ENCODE measurements at regions not wholly inside any gene's neighbourhood (a gene's known extent, or its start where the extent isn't known, plus 50 kb on each side); places are given as distances from the start of the nearest gene placed in this dataset.

DNA sequence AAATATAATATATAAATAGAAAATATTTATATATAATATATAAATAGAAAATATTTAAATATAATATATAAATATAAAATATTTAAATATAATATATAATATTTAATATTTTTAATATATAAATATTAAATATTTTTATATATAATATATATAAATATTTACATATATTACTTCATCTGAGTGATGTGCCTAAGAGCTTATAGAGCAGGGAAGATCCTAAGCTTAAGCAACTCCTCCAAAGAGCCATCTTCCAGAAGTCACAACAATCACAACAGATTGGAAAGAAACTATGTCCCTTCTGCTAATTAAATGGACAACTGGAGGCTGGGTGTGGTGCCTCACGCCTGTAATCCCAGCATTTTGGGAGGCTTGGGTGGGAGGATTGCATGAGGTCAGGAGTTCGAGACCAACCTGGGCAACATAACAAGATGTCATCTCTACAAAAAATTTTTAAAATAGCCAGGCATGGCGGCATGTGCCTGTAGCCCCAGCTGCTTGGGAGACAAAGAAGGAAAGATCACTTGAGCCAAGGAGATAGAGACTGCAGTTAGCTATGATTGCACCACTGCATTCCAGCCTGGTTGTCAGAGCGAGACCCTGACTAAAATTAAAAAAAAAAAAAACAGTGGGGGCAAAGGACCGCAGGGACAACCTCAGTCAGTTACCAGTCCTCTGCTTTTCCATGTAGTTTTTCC, 198.7 kb downstream of the SKIDA1 start:
- H3K4me3 ChIP-seq: no peak overlapping the region
- no peaks in the 10 kb centered on the region for H3K9me3 ChIP-seq
- H3K27me3 ChIP-seq: no peaks in the 10 kb centered on the region
- DNase-seq: no peak
- WGBS, 5 donors: 80 to 91% (median 85%) methylated on average over 5 of the region's 5 CpGs
- intact Hi-C loops (cut with DNase I; ENCODE audit: low total_unique reads): no loop called here
- peaks cover 0 to 6% (median 4%) of the 10 kb centered on the region in 4 donors for H3K4me1 ChIP-seq
- TF ChIP-seq POLR2A (IDR thresholded peaks at IDR 0.05): no peak
- TF ChIP-seq EP300 (IDR thresholded peaks at IDR 0.05): no peak
- TF ChIP-seq, protein P1, sequence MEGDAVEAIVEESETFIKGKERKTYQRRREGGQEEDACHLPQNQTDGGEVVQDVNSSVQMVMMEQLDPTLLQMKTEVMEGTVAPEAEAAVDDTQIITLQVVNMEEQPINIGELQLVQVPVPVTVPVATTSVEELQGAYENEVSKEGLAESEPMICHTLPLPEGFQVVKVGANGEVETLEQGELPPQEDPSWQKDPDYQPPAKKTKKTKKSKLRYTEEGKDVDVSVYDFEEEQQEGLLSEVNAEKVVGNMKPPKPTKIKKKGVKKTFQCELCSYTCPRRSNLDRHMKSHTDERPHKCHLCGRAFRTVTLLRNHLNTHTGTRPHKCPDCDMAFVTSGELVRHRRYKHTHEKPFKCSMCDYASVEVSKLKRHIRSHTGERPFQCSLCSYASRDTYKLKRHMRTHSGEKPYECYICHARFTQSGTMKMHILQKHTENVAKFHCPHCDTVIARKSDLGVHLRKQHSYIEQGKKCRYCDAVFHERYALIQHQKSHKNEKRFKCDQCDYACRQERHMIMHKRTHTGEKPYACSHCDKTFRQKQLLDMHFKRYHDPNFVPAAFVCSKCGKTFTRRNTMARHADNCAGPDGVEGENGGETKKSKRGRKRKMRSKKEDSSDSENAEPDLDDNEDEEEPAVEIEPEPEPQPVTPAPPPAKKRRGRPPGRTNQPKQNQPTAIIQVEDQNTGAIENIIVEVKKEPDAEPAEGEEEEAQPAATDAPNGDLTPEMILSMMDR (IDR thresholded peaks at IDR 0.05): no peak
- TF ChIP-seq POLR2AphosphoS5 (IDR thresholded peaks at IDR 0.05): no peak
- no peak overlapping the region for H3K27ac ChIP-seq
- no peaks in the 10 kb centered on the region for H3K36me3 ChIP-seq

- H3K36me3 ChIP-seq: no peaks in the 10 kb centered on the region
- H3K27me3 ChIP-seq: no peaks in the 10 kb centered on the region
- TF ChIP-seq EP300 (IDR thresholded peaks at IDR 0.05): no peak
- no peak for TF ChIP-seq POLR2A (IDR thresholded peaks at IDR 0.05)
- TF ChIP-seq, protein P1 (IDR thresholded peaks at IDR 0.05): no peak
- H3K9me3 ChIP-seq: peaks cover 0 to 4% (median 0%) of the 10 kb centered on the region in 4 donors
- peak in 1 of 2 donors; percentile 37 for DNase-seq
- no peak overlapping the region for H3K4me3 ChIP-seq
- whole genome bisulfite sequencing, 5 donors: 75 to 80% (median 77%) methylated on average over 15 of the region's 15 CpGs
- intact Hi-C loops (cut with DNase I; ENCODE audit: low total_unique reads): no loop called here
- no peak overlapping the region for H3K27ac ChIP-seq
- peaks cover 0 to 23% (median 11%) of the 10 kb centered on the region in 4 donors for H3K4me1 ChIP-seq
Measured at GRCh38 chr10:21318540-21319167, 206.8 kb downstream of the SKIDA1 start.

GRCh38 chr10:21317902-21318301, 207.6 kb downstream of the SKIDA1 start:
- Histone ChIP-seq H3K27ac (no peak overlapping the region), H3K4me3 (no peak overlapping the region), H3K36me3 (no peaks in the 10 kb centered on the region), H3K27me3 (no peaks in the 10 kb centered on the region), H3K9me3 (peaks cover 0 to 4% (median 0%) of the 10 kb centered on the region in 4 donors), H3K4me1 (peaks cover 0 to 23% (median 11%) of the 10 kb centered on the region in 4 donors)
- 85 to 96% (median 94%) methylated on average over 3 of the region's 3 CpGs for whole genome bisulfite sequencing, 5 donors
- DNase-seq: no peak
- TF ChIP-seq EP300 (IDR thresholded peaks at IDR 0.05) (no peak), POLR2AphosphoS5 (IDR thresholded peaks at IDR 0.05) (no peak), POLR2A (IDR thresholded peaks at IDR 0.05) (no peak)
- TF ChIP-seq, protein P1 (IDR thresholded peaks at IDR 0.05): no peak
- intact Hi-C loops (cut with DNase I; ENCODE audit: low total_unique reads): no loop called here

- Histone ChIP-seq H3K4me1 (peaks cover 0 to 23% (median 11%) of the 10 kb centered on the region in 4 donors), H3K9me3 (no peaks in the 10 kb centered on the region), H3K27ac (peak overlapping the region in 1 of 5 donors; percentile 46), H3K36me3 (no peaks in the 10 kb centered on the region), H3K27me3 (no peaks in the 10 kb centered on the region), H3K4me3 (no peak overlapping the region)
- intact Hi-C loops (cut with DNase I; ENCODE audit: low total_unique reads): no loop called here
- TF ChIP-seq, protein P1 (IDR thresholded peaks at IDR 0.05): no peak
- peak in 1 of 3 donors; percentile 44 for TF ChIP-seq POLR2AphosphoS5 (IDR thresholded peaks at IDR 0.05)
- 14 to 38% (median 36%) methylated on average over 5 of the region's 5 CpGs for WGBS, 5 donors
- DNase-seq: peak; percentile 44 to 84
Measured at GRCh38 chr10:21315645-21316220, 209.7 kb downstream of the SKIDA1 start.

All from stomach (tissue), 8 donors.